ENCODE measurements at regions not wholly inside any gene's neighbourhood (a gene's known extent, or its start where the extent isn't known, plus 50 kb on each side); places are given as distances from the start of the nearest gene placed in this dataset.
"Not testable (repeated sequence)": the region's sequence is repeated elsewhere in the genome, so short reads cannot be mapped to it uniquely, and the experiment has no call there.

- no peak for DNase-seq
Observed at GRCh38 chr5:99104538-99105132, 175.8 kb upstream of the CHD1 start.

- DNase-seq, result no peak
Observed at GRCh38 chr5:99102073-99102697, 173.4 kb upstream of the CHD1 start.

GRCh38 chr5:99099691-99100090, 170.9 kb upstream of the CHD1 start:
- DNase-seq, result no peak

- no peak for DNase-seq
Observed at GRCh38 chr5:99089822-99090549, 161.2 kb upstream of the CHD1 start.

- DNase-seq, result no peak
Observed at GRCh38 chr5:99088309-99088708, 159.5 kb upstream of the CHD1 start.

GRCh38 chr5:99083197-99083596, 154.4 kb upstream of the CHD1 start:
- no peak for DNase-seq

GRCh38 chr5:99081711-99082110, 152.9 kb upstream of the CHD1 start:
- no peak for DNase-seq

- no peak for DNase-seq
Observed at GRCh38 chr5:99076723-99077640, 148.2 kb upstream of the CHD1 start.

- DNase-seq, result no peak
Observed at GRCh38 chr5:99072846-99073245, 144.0 kb upstream of the CHD1 start.

- no peak for DNase-seq
Observed at GRCh38 chr5:99070822-99071221, 142.0 kb upstream of the CHD1 start.

GRCh38 chr5:99070362-99070761, 141.6 kb upstream of the CHD1 start:
- DNase-seq, result no peak

- no peak for DNase-seq
Observed at GRCh38 chr5:99068944-99069650, 140.3 kb upstream of the CHD1 start.

- no peak for DNase-seq
Observed at GRCh38 chr5:99063737-99064136, 134.9 kb upstream of the CHD1 start.

- no peak for DNase-seq
Observed at GRCh38 chr5:99061711-99062110, 132.9 kb upstream of the CHD1 start.

GRCh38 chr5:99061299-99061698, 132.5 kb upstream of the CHD1 start:
- DNase-seq, result no peak

- DNase-seq, result peak; percentile 79
Observed at GRCh38 chr5:99060306-99061261, 131.8 kb upstream of the CHD1 start.

GRCh38 chr5:99059685-99060084, 130.9 kb upstream of the CHD1 start:
- no peak for DNase-seq

GRCh38 chr5:99058466-99058865, 129.7 kb upstream of the CHD1 start:
- no peak for DNase-seq

GRCh38 chr5:99054972-99055371, 126.2 kb upstream of the CHD1 start:
- DNase-seq, result no peak

GRCh38 chr5:99045871-99046270, 117.1 kb upstream of the CHD1 start:
- DNase-seq, result no peak

- not testable (repeated sequence) for DNase-seq
Observed at GRCh38 chr5:99043257-99043656, 114.5 kb upstream of the CHD1 start.
